Stimulated activated CD4-positive, alpha-beta T cell treated with anti-CD3 and anti-CD28 coated beads, TNF-alpha, amount 100 ng/mL, for 48 hours (primary cell): ENCODE measurements at regions not wholly inside any gene's neighbourhood (a gene's known extent, or its start where the extent isn't known, plus 50 kb on each side); places are given as distances from the start of the nearest gene placed in this dataset.
A peak's percentile ranks its signal among the peaks of the same experiment; 100 is the strongest.

Source experiments
- DNase-seq, 3 donors: peaks; one replicate each; pipeline ENCODE4 v3.0.0-alpha.2; 2020; ENCODE audit warnings: low read depth in 3 of 3

DNA sequence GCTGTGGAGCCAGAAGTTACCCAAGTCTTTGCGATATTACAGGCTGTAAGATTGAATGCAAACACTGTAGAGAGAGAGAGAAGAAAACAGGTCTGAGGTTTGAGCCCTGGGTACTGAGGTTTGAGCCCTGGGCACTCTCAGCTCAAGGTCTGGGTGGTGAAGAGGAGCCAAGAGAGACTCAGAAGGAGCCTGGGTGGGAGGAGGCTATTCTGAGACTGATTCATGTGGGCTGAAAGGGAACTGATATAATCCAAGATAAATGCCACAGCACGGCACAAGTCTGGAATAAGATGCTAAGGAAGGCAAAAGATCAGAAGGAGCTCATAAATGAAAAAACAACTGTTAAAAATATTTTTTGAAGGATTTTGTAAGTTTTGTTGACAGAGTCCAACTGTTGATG, 407.6 kb upstream of the HS6ST1 start:
- no peak for DNase-seq

DNA sequence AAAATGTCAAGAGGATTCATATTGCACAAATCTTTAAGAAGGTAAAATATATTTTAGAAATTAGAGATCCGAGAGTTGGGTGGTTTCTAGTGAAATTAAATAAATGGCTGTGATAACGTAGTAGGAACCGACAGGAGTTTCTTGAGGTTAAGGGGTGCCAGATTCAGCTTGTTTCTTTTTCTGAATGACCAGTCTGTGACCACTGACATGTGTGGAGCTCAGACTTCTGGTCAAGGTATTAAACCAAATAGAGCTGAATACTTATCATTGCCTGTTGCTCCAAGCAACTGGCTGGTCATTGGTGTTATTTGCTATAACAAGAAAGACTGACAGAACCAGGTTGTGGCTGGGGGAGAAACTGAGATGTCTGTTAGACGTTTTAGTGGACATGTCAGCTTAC, 408.2 kb upstream of the HS6ST1 start:
- no peak for DNase-seq

DNA sequence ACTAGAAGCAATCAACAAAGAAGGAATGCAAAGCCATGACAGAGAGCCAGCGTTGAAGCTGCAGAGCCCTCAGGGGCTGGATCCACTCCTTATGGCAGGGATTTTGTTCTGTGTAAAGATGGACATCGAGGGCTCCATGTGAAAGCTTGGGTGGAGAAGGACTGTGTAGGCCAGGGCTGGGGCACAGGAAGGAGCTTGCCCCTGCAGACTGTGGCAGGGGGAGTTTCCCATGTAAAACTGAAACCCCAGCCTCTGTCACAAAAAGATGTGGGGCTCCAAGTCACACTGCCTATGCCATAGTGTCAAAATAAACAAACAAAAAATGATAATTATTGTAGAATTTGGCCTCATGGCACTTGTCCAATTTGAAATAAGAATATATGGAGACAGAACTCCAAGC, 408.7 kb upstream of the HS6ST1 start:
- no peak for DNase-seq

DNA sequence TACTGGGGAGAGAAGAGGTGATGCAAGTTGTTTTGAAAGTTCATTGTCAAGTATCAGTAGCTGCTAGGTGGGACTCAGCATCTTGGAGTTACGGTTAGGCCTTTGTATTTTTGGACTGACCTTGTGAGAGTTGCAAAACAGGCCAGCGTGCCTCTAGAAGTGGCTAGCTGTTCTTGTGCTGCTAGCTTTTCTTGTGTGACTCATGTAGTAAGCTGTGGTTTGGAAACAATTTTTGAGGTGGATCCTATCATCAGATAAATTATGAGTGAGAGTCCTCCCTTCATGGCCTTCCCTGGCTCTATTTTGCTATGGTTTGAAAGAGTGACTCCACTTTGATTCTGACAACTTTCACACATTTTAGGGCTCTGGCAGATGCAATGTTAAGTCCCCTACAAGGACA, 409.2 kb upstream of the HS6ST1 start:
- DNase-seq, result no peak

DNA sequence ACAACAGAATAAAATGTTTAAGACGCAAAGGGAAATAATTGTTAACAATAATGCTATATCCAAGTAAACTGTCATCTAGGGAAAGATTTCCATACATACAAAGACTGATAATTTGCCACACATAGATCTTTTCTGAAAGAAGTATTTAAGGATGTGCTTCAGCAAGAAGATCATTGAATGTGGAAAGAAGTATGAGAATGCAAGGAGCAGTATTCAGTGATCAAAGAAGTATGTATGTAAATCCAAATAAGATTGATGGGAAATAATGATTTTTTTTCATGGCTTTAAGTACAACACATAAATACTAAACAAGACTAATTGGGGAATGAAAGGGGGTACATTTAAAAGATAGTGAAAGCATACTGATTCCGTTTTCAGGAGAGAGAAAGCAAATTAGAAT, 410.4 kb upstream of the HS6ST1 start:
- DNase-seq, result no peak

DNA sequence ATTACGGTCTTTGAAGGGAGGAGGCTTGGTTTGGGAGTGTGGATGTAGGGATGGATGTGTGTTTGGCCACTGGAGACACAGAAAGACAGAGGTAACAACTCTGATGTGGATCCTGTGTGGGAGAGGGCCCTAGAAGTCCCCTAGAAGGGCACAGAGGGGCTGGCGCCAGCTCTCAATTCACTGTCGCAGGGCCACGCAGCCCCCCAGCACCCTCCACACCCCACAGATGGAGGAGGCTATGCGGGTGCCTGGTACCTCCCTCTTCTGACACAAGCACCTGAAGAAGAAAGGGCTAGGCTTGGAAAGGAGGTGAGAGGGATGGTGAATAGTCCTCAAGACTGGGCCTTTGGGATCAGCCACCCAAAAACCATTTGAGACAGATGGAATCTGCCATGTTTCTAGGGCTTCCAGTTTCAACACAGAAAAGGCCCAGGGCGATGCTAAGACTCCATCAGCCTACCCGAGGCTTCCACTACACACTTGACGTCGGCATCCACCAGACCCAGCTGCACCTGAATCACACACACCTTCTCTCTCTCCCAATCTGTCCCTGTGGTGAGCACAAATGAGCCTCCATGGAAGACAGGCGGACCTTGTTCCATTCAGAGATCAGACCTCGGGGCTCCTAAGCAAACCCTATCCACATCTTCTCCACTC, 413.5 kb upstream of the HS6ST1 start:
- DNase-seq, result no peak

DNA sequence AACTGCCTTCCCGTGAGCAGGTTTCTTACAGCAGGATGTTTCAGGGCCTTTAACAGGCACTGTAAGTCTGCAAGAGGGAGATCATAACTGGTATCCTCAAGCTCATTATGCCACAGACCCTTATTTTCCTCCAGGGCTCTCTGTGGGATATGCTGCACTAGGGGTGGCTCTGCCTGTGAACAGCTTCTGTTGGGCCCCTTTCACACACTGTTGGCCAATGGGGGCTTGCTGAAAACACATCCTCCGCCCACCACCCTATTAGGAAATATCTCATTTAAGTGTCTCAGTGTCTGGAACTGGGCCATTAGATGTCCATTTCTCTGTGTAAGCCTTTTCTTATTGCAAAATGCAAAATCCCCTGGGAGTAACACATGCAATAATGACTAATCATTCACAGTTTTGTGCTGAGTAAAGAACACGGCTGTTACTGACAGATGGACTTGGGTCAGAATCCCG, 414.3 kb upstream of the HS6ST1 start:
- no peak for DNase-seq

DNA sequence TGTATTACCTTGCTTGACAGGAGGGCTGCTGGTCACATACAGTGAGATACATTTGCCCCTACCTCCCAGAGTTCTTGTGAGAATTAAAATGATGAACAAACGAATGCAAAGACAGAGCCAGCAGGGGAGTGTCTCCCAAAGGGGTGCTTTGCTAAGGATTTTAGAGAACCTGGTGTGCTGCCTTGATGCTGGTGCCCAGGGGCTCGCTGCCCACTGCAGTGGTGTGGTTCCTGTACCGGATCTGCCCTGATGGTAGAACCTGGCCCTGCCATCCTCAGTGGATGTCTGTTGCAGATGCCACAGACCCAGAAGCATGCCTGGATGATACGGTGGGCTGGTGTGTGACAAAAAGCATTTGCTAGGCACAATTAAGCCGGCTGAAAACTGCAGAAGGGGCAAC, 414.8 kb upstream of the HS6ST1 start:
- DNase-seq, result no peak

DNA sequence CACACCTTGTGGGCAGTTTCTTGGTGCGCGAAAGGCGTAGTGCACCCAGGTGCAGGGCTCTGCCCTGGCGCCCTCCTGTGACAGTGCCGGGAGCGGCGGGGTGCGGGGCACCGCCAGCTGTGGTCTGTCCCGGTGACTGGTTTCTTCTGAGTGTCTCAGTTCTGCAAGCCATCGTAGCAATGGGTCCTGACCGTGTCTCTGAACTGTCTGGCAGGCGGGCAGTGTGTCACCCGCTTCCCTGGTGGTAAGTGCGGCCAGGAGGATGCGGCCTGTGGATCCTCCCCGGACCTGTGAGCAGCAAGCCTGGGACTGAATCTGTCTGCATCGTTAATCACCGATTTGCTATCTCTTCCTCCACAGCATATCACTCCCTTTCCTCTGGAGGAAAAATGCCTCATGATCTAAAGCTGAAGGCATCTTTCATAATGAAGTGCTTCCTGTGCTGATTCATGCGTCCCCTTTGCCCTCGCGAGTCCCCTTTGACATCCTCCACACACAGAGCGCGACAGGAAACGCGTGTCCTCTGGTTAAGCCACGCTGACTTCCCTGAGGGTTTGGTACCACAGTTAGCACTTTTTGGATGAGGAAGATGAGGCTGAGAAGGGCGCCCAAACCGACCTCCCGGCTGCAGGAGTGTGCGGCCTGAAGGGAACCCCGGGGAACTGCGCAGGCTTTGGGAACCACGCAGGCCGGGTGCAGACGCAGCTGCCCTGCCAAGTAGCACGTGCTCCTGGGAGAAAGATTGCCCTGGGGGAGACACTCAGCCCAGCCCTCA, 416.0 kb upstream of the HS6ST1 start:
- DNase-seq, result no peak

DNA sequence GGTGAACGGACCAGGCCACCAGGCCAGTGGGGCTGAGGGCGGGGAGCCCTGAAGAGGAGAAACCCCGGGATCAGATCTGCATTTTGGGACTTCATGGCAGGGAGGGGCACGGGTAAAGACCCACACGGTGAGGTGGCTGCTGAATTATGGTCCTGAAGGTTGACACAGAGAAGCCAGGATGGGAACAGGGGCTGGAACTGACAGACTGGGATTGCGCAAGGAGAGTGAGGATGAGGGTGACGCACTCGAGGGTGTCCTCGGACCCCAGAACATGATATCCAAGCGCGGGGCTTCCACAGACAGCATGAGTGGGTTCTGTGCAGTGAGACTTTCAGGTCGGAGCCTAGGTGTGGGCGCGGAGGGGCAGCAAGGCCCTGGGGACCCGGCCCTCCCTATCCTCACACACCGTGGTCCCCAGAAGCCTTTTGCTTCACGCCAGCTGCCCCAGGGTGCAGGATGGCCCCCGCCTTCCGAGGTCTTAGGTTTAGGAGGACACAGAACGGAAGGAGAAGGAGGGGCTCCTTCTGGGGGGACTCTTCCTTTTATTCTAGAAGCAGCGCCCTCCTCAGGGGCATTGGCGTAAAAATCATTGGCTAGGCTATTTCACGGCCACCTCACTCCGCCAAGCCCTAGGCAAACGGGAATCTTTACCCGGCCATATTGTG, 416.8 kb upstream of the HS6ST1 start:
- no peak for DNase-seq

DNA sequence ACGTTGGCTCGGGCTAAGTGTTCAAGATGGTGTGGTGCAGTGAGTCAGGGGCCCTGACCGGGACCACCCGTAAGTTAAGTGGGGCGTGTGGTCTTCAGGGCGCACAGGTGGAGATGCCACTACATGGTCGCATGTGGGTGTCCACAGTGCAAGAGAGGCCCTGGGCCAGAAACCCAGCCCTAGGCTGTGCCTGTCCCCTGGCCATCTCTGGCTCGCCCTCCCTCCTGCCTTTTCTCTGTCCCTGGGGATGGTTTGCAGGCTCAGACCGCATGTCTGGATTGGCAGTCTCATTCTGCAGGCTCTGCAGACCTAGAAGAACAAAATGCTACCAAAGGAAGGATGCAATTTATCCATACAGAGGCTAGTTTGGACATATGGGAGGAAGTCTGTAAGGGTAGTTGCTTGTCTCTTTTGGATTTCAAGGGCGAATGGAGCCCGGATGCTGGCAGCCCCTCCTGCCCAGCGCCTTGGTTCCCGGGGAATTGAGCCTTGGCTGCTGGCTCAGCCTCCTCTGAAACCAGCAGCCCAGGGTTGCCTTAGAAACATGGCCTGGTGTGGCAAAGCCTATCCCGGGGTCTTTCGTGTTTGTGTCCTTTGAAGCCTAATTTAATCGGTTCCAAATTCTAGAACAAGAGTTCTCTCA, 417.5 kb upstream of the HS6ST1 start:
- no peak for DNase-seq

DNA sequence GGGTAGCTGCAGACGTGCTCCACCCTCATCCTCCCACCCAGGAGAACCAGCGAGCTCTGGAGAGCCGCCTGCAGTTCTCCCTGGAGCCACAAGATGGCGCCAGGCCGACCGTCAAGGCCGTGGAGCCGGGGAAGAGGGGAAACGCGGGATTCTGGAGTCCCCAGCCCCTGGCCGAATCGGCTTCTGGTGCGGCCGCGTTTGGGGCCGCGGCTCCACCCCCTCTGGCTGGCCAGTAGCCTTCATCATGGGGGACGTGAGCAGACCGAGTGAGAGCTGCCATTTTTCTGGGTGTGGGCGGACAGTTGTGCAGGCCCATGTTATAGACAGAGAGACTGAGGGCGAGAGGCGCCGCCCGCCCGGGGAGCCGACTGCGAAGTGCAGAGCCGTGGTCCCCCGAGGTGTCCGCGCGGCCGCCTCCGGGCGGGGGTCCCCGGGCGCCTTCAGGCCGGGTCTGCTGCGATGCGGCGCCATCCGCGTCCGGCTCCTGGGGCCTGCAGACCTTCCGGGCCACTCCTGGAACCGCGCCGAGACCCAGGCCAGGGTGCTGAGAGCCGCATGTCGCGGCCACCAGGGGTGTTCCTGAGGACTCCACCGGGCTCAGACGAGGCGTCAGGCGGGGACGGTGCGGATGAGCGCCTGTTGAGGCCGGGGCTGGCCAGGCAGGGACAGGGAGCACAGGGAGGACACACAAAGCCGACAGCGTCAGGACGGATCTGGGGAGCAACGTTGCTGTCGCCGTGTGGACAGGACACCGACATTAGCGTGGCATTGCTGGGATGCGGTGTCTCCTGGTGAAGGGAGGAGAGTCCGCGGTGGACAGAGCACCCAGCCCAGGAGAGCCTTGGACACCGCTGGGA, 418.2 kb upstream of the HS6ST1 start:
- peak; percentile 28 to 58 (median 34) for DNase-seq

DNA sequence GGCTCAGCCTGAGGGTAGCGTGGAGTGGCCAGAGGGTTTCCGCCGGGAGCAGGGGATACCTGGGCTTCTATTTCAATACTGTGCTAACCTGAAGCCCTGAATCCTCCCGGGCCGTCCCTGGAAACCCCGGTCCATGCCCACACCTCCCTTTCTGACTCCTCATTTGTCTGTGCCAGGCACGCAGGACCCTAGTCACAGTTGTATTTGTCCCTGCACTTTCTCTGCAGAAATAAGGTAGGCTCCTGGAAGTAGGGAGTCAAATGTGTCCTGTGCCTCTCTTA, 418.8 kb upstream of the HS6ST1 start:
- no peak for DNase-seq

DNA sequence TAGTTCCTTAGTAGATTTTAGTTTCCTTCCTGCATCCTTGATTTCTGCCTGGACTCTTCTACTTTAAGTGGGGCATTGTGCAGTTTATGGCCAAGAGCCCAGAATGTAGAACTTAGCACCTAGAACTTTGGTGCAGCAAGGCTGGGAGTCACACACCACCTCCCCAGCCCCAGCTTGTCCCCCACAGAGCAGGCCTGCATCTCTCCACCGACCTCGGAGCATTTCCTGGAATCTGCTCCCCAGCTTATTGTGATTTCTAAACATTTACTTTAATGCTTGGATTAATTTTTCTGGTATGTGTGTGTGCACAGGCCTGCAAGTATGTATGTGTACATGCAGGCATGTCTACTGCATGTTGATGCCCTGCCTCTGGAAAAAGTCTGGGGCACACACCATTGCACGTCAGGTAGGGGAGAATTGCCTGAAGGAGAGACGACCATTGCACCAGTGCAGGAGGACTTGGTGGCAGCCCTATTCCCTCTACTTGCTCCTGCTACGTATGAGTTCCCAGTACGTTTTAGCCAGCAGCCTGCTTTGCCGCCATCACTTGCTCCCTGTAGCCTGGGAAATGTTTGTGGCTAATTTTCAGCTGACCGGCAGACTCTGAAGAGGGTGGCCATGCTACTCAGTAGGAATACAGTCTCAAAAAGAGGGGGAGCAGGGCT, 419.9 kb upstream of the HS6ST1 start:
- DNase-seq, result no peak

DNA sequence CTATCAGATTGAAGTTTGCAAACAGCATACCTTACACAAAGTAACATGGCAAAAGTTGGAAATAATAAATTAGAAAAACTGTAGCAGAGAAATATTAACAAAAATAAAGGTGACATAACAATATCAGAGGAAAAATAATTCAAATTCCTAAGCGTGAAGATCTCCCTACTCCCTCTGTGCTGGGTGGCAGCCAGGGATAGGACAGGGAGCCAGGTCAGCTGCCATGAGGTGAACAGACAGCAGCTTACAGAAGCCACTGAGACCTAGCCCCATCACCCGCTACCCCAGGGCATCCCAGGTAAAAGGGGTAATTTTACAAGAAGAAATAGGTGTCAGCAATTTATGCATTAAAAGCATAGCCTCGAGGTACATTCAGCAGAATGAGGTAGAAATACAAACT, 423.8 kb upstream of the HS6ST1 start:
- DNase-seq, result no peak

DNA sequence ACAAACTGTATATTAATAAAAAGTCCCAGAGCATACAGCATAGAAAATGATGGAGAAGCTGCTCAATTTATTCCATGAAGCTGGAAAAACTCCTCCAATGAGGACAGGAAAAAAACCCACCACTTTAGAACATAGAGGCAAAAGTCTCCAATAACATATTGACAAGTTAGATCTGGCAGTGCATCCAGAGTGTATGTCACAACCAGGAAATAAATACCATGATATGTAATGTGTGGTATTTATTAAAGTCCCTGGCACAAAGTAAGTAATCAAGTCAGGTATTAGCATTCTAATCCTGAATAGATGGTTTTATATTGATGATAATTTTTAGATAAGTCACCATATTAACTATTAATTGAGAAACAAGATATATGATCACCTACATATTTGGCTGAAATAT, 427.3 kb upstream of the HS6ST1 start:
- no peak for DNase-seq

DNA sequence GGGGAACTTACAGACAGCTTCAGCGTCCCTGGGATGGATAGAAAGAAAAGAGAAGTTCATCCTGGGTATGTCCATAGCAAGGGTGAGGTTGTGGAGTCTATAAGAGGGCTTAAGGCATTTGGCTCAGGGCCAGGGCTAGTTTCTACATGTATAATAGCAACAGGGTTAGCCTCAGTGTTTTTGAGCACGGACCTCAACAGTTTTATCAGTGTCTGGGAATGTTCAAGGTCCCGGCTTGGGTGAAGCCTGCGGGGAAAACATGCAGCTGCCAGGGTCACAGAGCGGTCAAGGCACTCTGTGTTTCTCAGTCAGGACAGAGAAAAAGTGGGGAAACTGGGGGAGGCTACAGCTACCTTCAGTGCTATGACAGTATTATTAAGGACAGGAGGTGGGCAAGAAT, 427.7 kb upstream of the HS6ST1 start:
- no peak for DNase-seq

DNA sequence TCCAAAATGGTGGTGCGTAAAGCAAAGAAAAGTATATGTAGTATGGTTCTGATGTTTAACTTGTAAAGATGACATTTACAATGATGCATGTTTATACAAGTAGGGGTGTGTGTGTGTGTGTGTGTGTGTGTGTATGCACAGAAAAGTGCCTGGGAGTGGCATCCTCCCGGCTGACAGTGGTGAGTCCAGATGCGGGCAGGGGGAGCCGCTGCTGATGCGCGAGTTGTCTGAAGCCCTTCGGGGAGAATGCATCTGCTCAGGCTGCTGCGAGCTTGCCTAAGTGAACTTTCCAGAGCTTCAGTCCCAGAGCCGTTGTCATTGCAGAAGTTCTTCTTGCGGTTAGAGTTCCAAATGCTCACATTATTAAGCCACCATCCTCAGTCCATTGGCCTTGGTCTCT, 429.7 kb upstream of the HS6ST1 start:
- no peak for DNase-seq

DNA sequence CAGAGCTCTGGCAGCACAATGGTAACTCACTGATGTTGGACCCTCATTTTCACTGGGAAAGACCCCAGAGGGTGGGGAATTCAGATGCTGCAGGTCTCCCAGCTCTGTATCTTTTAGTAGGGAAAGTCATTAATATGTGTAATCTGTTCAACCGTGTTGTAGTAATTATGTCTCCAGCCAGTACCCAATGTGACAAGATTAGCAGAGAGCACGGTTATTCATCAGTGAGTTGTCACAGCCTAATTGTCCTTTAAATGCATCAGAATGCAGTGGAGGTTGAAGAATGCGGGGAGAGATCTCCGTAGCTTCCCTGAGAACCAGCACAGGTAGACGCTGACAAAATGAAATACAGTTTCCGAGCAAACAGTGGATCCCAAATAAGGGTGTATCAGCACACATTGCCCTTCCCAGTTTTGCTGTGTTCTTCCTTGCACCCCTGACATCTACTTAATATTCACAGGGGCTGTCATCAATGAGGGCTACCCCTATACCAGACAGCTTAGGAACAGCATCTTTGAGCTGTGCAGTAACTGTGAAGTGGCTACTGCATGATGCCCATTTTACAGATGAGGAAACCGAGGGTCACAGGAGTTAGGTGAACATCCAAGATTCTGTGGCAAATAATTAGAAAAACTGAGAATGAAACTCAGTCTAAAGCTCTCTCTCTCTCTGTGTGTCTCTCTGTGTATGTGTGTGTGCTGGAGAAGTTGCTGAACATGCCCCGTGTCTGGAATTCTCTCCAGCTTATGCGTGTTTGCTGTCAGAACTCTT, 430.4 kb upstream of the HS6ST1 start:
- DNase-seq, result no peak

DNA sequence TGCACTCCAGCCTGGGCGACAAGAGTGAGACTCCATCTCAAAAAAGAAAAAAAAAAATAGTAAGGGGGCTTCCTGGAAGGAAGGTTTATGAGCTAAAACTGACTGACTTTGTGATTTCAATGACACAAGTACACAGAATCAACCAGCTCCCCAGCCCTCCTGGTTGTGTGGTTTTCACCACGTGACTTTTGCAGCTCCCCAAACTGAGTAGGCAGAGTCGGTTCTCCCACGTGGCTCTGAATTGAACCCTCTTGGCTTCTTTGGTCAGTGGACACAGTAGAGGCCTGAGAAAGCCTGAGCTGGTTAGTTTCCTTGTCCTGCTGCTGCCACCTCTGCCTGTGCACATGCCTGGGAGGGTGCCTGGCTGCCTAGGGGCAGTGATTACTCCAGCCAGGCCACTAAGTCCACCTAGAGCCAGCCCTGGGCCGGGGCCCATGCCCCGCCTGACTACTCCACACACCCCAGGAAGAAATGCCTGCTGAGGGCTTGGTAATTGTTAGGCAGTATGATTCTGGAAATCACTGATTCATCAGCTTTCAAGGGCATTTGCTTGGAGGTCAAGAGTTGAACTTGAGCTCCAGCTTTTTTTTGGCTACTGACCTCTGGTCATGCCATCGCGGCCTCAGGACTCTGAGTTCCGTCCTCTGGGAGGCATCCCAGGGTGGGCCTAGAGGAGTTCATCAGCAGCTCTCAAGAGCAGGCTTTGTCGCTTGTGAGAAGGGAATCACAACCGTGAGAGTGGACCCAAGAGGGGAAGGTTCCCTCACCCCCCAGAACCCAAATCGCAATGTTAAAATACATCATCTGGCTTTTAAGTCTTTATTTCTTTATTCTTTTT, 431.9 kb upstream of the HS6ST1 start:
- no peak for DNase-seq
